ENCODE measurements at regions not wholly inside any gene's neighbourhood (a gene's known extent, or its start where the extent isn't known, plus 50 kb on each side); places are given as distances from the start of the nearest gene placed in this dataset.

DNA sequence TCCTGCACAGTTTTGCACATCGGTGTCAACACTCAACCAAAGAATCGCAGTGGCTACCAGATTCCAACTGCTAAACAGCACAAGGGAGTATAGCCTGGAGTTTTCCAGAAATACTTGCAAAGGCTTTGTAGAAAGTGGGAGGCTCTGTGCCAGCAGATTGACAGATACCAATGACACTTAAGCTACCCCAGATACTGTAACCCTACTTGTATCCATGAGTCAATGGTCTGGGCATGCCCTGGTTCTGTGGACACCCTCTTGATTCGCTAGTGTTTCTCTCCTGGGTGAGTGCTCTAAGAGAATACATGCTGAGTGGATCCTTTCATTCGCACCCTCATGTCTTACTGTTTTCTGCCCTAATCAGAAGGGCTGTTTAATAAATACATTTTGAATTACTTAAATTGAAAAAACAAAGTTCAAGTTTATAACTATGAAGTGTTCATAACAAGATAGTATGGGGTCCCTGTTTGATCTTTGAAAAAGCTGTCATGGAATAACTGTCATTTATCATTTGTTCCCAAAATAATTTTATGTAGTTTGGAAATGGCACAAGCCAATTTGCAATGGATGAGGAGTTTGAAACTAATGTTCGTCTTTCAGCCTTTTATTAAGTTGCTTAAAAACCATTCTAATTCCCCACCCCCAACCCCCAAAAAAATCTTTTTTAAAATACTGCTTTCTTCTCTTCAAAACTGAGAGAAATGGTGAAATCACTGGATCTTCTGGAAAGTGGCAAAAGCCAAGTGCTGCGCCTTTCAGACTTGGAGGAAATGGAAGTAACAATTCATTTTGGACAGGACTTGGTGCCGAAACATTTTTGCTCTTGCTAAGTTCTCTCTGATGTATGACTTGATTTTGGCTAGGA is 600.5 kb upstream of the TENM4 start:
- no peaks in the 10 kb centered on the region for H3K4me1 ChIP-seq (ENCODE audit: insufficient read depth, low read length)
- H3K79me2 ChIP-seq (ENCODE audit: insufficient read depth, low read length): no peaks in the 10 kb centered on the region
- no peaks in the 10 kb centered on the region for H3K36me3 ChIP-seq (replicated peaks in 1 of 2; ENCODE audit: control insufficient read depth in 1 of 2, insufficient read depth in 2 of 2, low read length in 2 of 2)
- intact Hi-C loops (cut with micrococcal nuclease; ENCODE audit: unreplicated experiment) (no loop called here), in situ Hi-C loops (cut with HindIII; ENCODE audit: extremely low pct_ligation_motif_present, low pct_unique_long_range_greater_than_20kb) (no loop called here)
- no peak for DNase-seq (ENCODE audit: low spot score)
- POLR2A ChIA-PET: no interaction called here
- H3K9me3 ChIP-seq (ENCODE audit: low read length): no peaks in the 10 kb centered on the region
- H3K27ac ChIP-seq (ENCODE audit: extremely low read length, insufficient read depth, low read length): no peak overlapping the region
- no peak overlapping the region for H2AFZ ChIP-seq (ENCODE audit: low read length)
- no TSS peak for BruUV-seq (replicated peaks)
- no peaks in the 10 kb centered on the region; a peak in 1 of 5 replicates for H3K27me3 ChIP-seq (ENCODE audit: control insufficient read depth in 1 of 2, insufficient read depth in 2 of 2, low read length in 2 of 2)
- 2% methylated on average over 7 of the region's 7 CpGs for WGBS (ENCODE audit: low lambda C conversion rate)
- CTCF ChIA-PET (ENCODE audit: low intra/inter-chr PET ratio, low total read pairs): no interaction called here
- FAIRE-seq: no peak
- TF ChIP-seq ZNF629 (CRISPR knock-in tag; conservative IDR thresholded peaks at IDR 0.05) (no peak), CBFB (CRISPR knock-in tag; IDR thresholded peaks at IDR 0.05) (no peak), NFRKB (IDR thresholded peaks at IDR 0.05) (no peak), GLI4 (CRISPR knock-in tag; IDR thresholded peaks at IDR 0.05; ENCODE audit: borderline replicate concordance) (no peak), SRY (CRISPR knock-in tag; IDR thresholded peaks at IDR 0.05) (no peak), SOX5 (CRISPR knock-in tag; IDR thresholded peaks at IDR 0.05; ENCODE audit: borderline replicate concordance) (no peak), ONECUT2 (CRISPR knock-in tag; IDR thresholded peaks at IDR 0.05) (no peak), IRF2 (CRISPR knock-in tag; IDR thresholded peaks at IDR 0.05) (no peak), POLR2AphosphoS2 (IDR thresholded peaks at IDR 0.05; ENCODE audit: low read depth, low read length) (no peak), ZNF768 (CRISPR knock-in tag; IDR thresholded peaks at IDR 0.05) (no peak)
- TF ChIP-seq, protein P1, sequence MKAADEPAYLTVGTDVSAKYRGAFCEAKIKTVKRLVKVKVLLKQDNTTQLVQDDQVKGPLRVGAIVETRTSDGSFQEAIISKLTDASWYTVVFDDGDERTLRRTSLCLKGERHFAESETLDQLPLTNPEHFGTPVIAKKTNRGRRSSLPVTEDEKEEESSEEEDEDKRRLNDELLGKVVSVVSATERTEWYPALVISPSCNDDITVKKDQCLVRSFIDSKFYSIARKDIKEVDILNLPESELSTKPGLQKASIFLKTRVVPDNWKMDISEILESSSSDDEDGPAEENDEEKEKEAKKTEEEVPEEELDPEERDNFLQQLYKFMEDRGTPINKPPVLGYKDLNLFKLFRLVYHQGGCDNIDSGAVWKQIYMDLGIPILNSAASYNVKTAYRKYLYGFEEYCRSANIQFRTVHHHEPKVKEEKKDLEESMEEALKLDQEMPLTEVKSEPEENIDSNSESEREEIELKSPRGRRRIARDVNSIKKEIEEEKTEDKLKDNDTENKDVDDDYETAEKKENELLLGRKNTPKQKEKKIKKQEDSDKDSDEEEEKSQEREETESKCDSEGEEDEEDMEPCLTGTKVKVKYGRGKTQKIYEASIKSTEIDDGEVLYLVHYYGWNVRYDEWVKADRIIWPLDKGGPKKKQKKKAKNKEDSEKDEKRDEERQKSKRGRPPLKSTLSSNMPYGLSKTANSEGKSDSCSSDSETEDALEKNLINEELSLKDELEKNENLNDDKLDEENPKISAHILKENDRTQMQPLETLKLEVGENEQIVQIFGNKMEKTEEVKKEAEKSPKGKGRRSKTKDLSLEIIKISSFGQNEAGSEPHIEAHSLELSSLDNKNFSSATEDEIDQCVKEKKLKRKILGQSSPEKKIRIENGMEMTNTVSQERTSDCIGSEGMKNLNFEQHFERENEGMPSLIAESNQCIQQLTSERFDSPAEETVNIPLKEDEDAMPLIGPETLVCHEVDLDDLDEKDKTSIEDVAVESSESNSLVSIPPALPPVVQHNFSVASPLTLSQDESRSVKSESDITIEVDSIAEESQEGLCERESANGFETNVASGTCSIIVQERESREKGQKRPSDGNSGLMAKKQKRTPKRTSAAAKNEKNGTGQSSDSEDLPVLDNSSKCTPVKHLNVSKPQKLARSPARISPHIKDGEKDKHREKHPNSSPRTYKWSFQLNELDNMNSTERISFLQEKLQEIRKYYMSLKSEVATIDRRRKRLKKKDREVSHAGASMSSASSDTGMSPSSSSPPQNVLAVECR (CRISPR knock-in tag; IDR thresholded peaks at IDR 0.05; ENCODE audit: borderline replicate concordance): no peak
- TF ChIP-seq, protein P2, sequence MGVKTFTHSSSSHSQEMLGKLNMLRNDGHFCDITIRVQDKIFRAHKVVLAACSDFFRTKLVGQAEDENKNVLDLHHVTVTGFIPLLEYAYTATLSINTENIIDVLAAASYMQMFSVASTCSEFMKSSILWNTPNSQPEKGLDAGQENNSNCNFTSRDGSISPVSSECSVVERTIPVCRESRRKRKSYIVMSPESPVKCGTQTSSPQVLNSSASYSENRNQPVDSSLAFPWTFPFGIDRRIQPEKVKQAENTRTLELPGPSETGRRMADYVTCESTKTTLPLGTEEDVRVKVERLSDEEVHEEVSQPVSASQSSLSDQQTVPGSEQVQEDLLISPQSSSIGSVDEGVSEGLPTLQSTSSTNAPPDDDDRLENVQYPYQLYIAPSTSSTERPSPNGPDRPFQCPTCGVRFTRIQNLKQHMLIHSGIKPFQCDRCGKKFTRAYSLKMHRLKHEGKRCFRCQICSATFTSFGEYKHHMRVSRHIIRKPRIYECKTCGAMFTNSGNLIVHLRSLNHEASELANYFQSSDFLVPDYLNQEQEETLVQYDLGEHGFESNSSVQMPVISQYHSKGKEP (CRISPR knock-in tag; IDR thresholded peaks at IDR 0.05): no peak
- TF ChIP-seq, protein P3, sequence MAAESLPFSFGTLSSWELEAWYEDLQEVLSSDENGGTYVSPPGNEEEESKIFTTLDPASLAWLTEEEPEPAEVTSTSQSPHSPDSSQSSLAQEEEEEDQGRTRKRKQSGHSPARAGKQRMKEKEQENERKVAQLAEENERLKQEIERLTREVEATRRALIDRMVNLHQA (CRISPR knock-in tag; IDR thresholded peaks at IDR 0.05): no peak
- ATAC-seq: no peak
- no peak overlapping the region for H3K9ac ChIP-seq (ENCODE audit: insufficient read depth, low read depth, low read length)
- no peak overlapping the region for H3K4me2 ChIP-seq (ENCODE audit: low read depth, low read length)
- no peaks in the 10 kb centered on the region for H4K20me1 ChIP-seq (ENCODE audit: insufficient read depth, low read length)
- no peak overlapping the region for H3K4me3 ChIP-seq (replicated peaks in 1 of 3; ENCODE audit: insufficient read depth in 1 of 3, low read depth in 2 of 3, low read length in 3 of 3)
